GM20431 (cell line): ENCODE measurements at regions not wholly inside any gene's neighbourhood (a gene's known extent, or its start where the extent isn't known, plus 50 kb on each side); places are given as distances from the start of the nearest gene placed in this dataset.
"Not testable (repeated sequence)": the region's sequence is repeated elsewhere in the genome, so short reads cannot be mapped to it uniquely, and the experiment has no call there.

ENCODE experiments used
- in situ Hi-C: fragments of 300-500 bp; cut with MseI, MboI; formaldehyde crosslinking; loops from one replicate; pipeline ENCODE4 v1.15.0; 2020; ENCODE audit warnings: low sequenced_read_pairs; ENCODE audit not compliant: unreplicated experiment

- in situ Hi-C loops = no loop called here
Measured at GRCh38 chr14:98897605-98898309, 374.2 kb downstream of the BCL11B start.

GRCh38 chr14:98899441-98899840 is 372.6 kb downstream of the BCL11B start:
- in situ Hi-C loops = no loop called here

GRCh38 chr14:98900236-98900635 is 371.8 kb downstream of the BCL11B start:
- in situ Hi-C loops = no loop called here

GRCh38 chr14:98900798-98901197 is 371.2 kb downstream of the BCL11B start:
- in situ Hi-C loops = no loop called here

GRCh38 chr14:98901511-98902205 is 370.3 kb downstream of the BCL11B start:
- in situ Hi-C loops = no loop called here

GRCh38 chr14:98903371-98903770 is 368.6 kb downstream of the BCL11B start:
- in situ Hi-C loops = no loop called here

DNA sequence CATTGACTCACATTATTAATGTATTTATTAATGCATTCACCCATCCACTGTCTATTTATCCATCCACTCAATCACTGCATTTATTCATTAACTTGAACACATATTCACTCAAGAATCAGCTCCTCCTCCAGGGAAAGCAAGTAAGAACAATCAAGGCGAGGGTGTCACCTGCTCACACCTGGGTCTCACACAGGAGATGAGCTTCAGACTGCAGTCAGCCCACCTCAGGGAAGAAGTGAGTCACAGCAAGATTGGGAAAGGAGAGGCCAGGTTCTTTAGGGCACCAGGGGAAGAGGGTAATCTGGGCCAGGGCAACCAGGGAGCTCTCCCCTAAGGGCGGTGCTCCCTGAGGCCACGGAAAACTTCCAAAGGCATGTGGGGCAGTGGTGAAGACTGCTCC is 367.3 kb downstream of the BCL11B start:
- in situ Hi-C loops = no loop called here

DNA sequence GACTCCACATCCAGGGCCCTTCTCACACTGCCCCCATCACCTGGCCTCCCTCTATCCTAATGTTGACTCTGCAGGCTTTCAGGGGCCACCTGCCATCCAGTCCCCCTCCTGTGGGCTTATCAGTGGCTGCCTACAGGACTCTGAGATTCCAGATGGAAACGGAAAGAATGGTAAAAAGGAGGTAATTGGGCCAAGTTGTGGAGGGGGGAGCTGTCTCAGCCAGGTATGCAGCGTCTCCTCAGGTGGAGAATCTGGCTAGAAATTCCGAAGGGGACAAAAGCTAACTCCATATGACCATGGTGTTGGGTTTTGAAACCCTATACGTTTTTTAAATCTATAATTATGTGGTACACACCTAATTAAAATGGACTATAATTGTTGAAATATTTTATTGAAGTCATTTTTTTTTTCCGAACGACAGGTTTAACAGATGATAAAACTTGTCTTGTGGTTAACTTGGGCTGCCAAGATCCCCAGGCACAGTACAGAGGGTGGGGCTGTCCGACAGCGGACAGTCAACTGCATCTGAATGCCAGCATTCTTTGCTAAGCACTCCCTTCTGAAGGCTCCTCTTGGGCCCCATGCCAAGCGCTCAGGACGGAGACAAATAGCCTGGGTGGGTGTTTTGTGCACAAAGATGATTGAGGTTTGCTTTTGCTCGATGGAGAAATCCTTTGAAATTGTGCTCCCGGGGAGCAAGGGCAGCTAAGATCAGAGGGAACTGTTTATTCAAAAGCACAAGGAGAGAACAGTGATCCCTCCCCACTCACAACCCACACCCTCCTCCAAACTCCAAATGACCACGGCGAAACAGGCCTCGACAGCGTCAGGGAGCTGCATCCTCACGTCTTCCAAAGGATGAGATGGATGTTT is 365.6 kb downstream of the BCL11B start:
- in situ Hi-C loops = no loop called here

- in situ Hi-C loops = no loop called here
Measured at GRCh38 chr14:98907271-98907670, 364.7 kb downstream of the BCL11B start.

- in situ Hi-C loops = no loop called here
Measured at GRCh38 chr14:98908050-98908449, 363.9 kb downstream of the BCL11B start.

DNA sequence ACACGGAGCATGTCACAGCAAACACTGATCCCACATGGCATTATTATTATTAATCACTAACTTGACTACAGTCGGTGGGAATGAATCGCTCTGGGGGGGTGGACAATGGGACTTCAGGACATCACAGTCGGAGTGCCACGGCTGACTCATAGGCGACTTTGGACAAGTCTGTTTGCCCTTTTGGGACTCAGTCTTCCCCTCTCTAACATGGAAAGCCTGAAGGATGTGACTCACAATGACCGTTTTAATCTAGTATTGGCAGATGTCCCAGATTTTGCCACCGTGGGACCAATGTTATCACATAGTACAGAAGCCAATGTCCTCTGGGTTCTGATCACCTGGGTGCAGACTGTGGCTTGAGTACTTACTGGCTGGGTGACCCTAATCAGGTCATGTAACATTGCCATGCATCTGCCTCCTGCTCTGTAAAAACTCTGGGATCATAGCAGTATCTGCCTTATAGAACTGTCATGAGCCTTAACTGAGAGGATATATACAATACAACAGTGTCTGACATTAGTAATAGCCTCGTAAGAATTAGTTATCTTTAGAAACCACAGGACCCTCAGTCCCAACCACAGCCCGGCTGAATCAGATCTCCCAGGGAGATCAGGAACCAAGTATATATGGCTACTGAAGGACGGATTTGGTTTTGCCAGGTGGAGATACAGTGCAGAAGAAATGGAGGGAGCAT is 362.6 kb downstream of the BCL11B start:
- in situ Hi-C loops = no loop called here

- in situ Hi-C loops = no loop called here
Measured at GRCh38 chr14:98910061-98910460, 361.9 kb downstream of the BCL11B start.

DNA sequence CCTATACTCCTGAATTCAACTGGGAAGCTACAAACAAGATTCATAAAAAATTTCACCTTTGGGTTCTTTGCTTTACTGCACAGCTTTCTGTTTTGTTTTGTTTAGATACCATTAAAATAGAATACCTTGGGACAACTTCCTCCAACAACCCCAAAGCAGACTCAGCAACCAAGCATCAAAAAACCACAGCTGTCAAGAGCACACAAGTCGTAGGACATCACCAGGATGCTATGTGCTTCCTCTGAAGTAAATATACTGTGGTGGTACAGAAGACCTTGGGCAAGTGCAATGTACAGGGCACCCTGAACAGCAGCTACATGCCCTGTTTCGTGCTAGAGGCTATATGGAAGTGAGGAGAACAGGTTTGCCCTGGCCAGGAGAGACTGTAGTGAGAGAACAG is 359.3 kb downstream of the BCL11B start:
- in situ Hi-C loops = no loop called here

- in situ Hi-C loops = no loop called here
Measured at GRCh38 chr14:98913967-98914650, 357.9 kb downstream of the BCL11B start.

DNA sequence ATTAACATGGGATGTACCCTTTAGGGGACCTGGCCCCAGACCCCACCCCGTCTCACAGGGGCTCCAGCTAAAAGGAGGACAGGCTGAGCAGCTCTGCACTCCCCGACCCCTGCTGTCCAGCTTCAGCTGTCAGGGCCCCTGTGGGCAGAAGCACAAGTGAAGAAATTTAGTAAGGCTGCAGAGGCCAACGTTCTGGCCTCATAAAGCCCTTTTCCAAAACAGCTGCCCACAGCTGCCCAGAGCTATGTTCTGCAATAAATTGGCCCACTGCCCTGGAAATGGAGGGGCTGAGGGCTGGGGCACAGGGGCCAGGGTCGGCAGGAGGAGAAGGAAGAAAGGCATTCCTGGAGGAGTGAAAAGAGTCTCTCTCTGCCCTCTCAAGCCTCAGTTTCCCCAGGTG is 357.1 kb downstream of the BCL11B start:
- in situ Hi-C loops = no loop called here

- in situ Hi-C loops = no loop called here
Measured at GRCh38 chr14:98915625-98916024, 356.4 kb downstream of the BCL11B start.

GRCh38 chr14:98916036-98916435 is 356.0 kb downstream of the BCL11B start:
- in situ Hi-C loops = no loop called here

DNA sequence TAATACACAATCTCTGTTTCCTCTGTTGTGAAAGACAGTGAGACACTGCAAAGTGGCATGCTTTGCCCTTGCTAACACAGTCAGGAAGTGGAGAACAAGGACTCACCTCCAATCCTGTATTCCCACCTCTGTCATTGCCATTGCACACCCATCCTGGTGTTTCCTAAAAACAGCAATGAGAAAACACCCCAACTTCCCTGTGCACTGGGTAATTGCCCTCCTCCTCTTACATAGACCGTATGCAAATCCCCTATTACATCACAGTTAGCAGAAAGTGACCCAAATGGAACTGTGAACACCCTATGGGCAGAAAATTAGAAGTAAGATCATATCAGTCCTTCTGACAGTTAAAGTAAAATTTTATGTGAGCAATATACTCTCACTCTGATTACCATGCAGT is 355.5 kb downstream of the BCL11B start:
- in situ Hi-C loops = no loop called here

DNA sequence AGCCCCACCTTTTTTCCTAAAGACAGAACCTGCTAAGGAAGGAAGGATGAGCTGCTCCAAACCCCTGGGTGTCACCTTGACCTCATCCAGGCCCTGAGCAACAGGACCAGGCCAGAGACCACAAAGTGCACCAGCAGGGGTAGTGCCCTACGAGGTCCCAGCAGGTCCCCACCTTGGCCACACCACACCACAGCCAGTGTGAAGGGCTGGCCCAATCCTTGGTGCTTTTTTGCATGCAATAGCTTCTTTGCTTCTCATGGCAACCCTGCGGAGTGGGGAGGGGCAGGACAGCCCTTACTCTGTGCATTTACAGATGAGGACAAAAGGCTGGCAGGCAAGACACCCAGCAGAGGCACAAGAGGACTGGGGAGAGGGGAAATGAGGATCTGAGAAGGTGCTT is 352.6 kb downstream of the BCL11B start:
- in situ Hi-C loops = no loop called here

DNA sequence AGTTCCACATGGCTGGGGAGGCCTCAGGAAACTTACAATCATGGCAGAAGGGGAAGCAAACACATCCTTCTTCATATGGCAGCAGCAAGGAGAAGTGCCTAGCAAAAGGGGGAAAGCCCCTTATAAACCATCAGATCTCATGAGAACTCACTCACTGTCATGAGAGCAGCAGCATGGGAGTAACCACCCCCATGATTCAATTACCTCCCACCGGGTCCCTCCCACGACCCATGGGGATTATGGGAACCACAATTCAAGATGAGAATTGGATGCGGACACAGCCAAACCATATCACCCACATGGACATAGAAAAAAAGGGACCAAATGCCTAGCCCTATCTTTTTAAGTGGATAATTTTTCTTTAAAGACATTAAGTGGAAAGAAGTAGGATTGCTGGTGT is 350.7 kb downstream of the BCL11B start:
- in situ Hi-C loops = not testable (repeated sequence)
